Peyer's patch (tissue), 4 donors: ENCODE measurements at regions not wholly inside any gene's neighbourhood (a gene's known extent, or its start where the extent isn't known, plus 50 kb on each side); places are given as distances from the start of the nearest gene placed in this dataset.
"Not testable (repeated sequence)": the region's sequence is repeated elsewhere in the genome, so short reads cannot be mapped to it uniquely, and the experiment has no call there.

Experiments
- DNase-seq, 3 donors: peaks; one replicate each; pipeline ENCODE4 v3.0.0-alpha.2; 2017 to 2019
- H3K27ac ChIP-seq, 4 donors: fragments of 200-600 bp; sonication (generic); one replicate each; pipeline ENCODE4 v1.5.1; 2016 to 2019
- H3K27me3 ChIP-seq, 2 donors: fragments of 200-600 bp; sonication (generic); one replicate each; pipeline ENCODE4 v1.5.1; 2019
- H3K36me3 ChIP-seq, 3 donors: fragments of 200-600 bp; sonication (generic); one replicate each; pipeline ENCODE4 v1.5.1; 2016 to 2019
- H3K4me1 ChIP-seq, 4 donors: fragments of 200-600 bp; sonication (generic); one replicate each; pipeline ENCODE4 v1.5.1; 2016 to 2019
- H3K4me3 ChIP-seq, 4 donors: fragments of 200-600 bp; sonication (generic); 1 replicate in 3 of 4; 2 replicates in 1 of 4; pipeline ENCODE4 v1.5.1; 2016 to 2019; ENCODE audit warnings: mild to moderate bottlenecking in 1 of 4
- H3K9me3 ChIP-seq, 4 donors: fragments of 200-600 bp; sonication (generic); one replicate each; pipeline ENCODE4 v1.5.1; 2016 to 2019; ENCODE audit warnings: mild to moderate bottlenecking in 1 of 4
- POLR2A ChIP-seq, 2 donors: fragments of 450-650 bp; IDR thresholded peaks; one replicate each; pipeline ENCODE4 v1.5.1; 2017; ENCODE audit warnings: antibody characterized with exemption in 2 of 2, mild to moderate bottlenecking in 2 of 2, moderate library complexity in 2 of 2
- TF ChIP-seq, protein P1 (sequence below), 6 experiments: fragments of 450-650 bp in 4 of 6; fragments of 200-600 bp in 2 of 6; sonication (generic) in 1 of 6; IDR thresholded peaks; one replicate each; pipeline ENCODE4 v1.5.1; 2017 to 2019; ENCODE audit warnings: antibody characterized with exemption in 6 of 6, mild to moderate bottlenecking in 3 of 6, moderate library complexity in 1 of 6

- Histone ChIP-seq H3K4me1 (no peaks in the 10 kb centered on the region), H3K9me3 (no peaks in the 10 kb centered on the region), H3K27ac (no peak overlapping the region), H3K27me3 (no peaks in the 10 kb centered on the region), H3K4me3 (no peak overlapping the region), H3K36me3 (no peaks in the 10 kb centered on the region)
- no peak for DNase-seq
- no peak for TF ChIP-seq POLR2A (IDR thresholded peaks at IDR 0.05)
- TF ChIP-seq, protein P1, sequence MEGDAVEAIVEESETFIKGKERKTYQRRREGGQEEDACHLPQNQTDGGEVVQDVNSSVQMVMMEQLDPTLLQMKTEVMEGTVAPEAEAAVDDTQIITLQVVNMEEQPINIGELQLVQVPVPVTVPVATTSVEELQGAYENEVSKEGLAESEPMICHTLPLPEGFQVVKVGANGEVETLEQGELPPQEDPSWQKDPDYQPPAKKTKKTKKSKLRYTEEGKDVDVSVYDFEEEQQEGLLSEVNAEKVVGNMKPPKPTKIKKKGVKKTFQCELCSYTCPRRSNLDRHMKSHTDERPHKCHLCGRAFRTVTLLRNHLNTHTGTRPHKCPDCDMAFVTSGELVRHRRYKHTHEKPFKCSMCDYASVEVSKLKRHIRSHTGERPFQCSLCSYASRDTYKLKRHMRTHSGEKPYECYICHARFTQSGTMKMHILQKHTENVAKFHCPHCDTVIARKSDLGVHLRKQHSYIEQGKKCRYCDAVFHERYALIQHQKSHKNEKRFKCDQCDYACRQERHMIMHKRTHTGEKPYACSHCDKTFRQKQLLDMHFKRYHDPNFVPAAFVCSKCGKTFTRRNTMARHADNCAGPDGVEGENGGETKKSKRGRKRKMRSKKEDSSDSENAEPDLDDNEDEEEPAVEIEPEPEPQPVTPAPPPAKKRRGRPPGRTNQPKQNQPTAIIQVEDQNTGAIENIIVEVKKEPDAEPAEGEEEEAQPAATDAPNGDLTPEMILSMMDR (IDR thresholded peaks at IDR 0.05): no peak
Measured at GRCh38 chr9:102728946-102729345, 266.2 kb upstream of the CYLC2 start.

DNA sequence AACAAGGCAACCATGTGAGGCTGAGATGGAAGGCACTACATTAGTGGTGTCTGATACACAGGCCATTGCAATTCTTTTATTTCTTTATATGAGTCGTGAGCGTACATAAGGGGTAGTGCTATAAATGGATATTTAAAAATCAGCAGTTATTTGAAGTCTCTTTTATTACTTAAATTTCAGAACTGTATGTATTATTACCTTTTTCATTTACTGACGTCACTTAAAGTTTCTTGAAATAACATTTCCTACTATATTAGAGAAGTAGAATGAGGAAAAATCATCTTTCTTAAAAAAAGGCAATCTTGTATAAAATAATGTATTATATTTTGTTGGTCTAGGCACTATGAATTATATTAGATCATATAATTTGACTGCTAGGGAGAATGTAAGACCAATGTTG is 280.9 kb upstream of the CYLC2 start:
- TF ChIP-seq, protein P1 (IDR thresholded peaks at IDR 0.05): no peak
- no peak for TF ChIP-seq POLR2A (IDR thresholded peaks at IDR 0.05)
- Histone ChIP-seq H3K27ac (no peak overlapping the region), H3K9me3 (peaks cover 0 to 6% (median 0%) of the 10 kb centered on the region in 4 donors), H3K27me3 (no peaks in the 10 kb centered on the region), H3K4me1 (no peaks in the 10 kb centered on the region), H3K4me3 (no peak overlapping the region), H3K36me3 (no peaks in the 10 kb centered on the region)
- no peak for DNase-seq

DNA sequence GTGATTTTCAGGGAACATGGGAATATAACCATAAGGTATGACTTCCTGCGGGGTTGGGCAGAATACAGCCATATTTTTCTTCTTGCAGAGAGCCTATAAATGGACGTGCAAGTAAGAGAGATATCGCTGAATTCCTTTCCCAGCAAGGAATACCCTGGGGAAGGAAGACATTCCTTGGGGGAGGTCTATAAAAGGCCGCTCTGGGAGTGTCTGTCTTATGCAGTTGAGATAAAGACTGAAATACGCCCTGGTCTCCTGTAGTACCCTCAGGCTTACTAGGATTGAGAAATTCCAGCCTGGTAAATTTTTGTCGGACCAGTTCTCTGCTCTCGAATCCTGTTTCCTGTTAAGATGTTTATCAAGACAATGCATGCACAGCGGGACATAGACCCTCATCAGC is 282.2 kb upstream of the CYLC2 start:
- H3K4me3 ChIP-seq: not testable (repeated sequence)

GRCh38 chr9:102700936-102701335 is 294.2 kb upstream of the CYLC2 start:
- no peaks in the 10 kb centered on the region for H3K4me1 ChIP-seq
- no peaks in the 10 kb centered on the region for H3K9me3 ChIP-seq
- no peaks in the 10 kb centered on the region for H3K27me3 ChIP-seq
- H3K4me3 ChIP-seq: no peak overlapping the region
- no peak for TF ChIP-seq POLR2A (IDR thresholded peaks at IDR 0.05)
- TF ChIP-seq, protein P1 (IDR thresholded peaks at IDR 0.05): no peak
- no peaks in the 10 kb centered on the region for H3K36me3 ChIP-seq
- no peak overlapping the region for H3K27ac ChIP-seq
- DNase-seq: no peak

More for the DNA sequence above, 282.2 kb upstream of the CYLC2 start:
- not testable (repeated sequence) for H3K27ac ChIP-seq, H3K36me3 ChIP-seq, H3K27me3 ChIP-seq, H3K4me1 ChIP-seq, DNase-seq, H3K9me3 ChIP-seq

GRCh38 chr9:102669220-102669619 is 325.9 kb upstream of the CYLC2 start:
- H3K4me1 ChIP-seq: no peaks in the 10 kb centered on the region
- H3K4me3 ChIP-seq: no peak overlapping the region
- H3K27me3 ChIP-seq: no peaks in the 10 kb centered on the region
- no peak for DNase-seq
- H3K27ac ChIP-seq: no peak overlapping the region
- TF ChIP-seq, protein P1 (IDR thresholded peaks at IDR 0.05): no peak
- no peak for TF ChIP-seq POLR2A (IDR thresholded peaks at IDR 0.05)
- no peaks in the 10 kb centered on the region for H3K9me3 ChIP-seq
- H3K36me3 ChIP-seq: no peaks in the 10 kb centered on the region

GRCh38 chr9:102652471-102652870 is 342.7 kb upstream of the CYLC2 start:
- DNase-seq: no peak
- H3K4me1 ChIP-seq: no peaks in the 10 kb centered on the region
- no peaks in the 10 kb centered on the region for H3K27me3 ChIP-seq
- no peaks in the 10 kb centered on the region for H3K9me3 ChIP-seq
- no peak overlapping the region for H3K27ac ChIP-seq
- H3K4me3 ChIP-seq: no peak overlapping the region
- H3K36me3 ChIP-seq: no peaks in the 10 kb centered on the region
- TF ChIP-seq, protein P1 (IDR thresholded peaks at IDR 0.05): no peak
- no peak for TF ChIP-seq POLR2A (IDR thresholded peaks at IDR 0.05)
